NCI-H1048 (cell line): ENCODE measurements at regions not wholly inside any gene's neighbourhood (a gene's known extent, or its start where the extent isn't known, plus 50 kb on each side); places are given as distances from the start of the nearest gene placed in this dataset.

Experiments used
- DNase-seq: peaks from one replicate; lab custom pipeline; 2025; lab: John Stamatoyannopoulos, UW

DNA sequence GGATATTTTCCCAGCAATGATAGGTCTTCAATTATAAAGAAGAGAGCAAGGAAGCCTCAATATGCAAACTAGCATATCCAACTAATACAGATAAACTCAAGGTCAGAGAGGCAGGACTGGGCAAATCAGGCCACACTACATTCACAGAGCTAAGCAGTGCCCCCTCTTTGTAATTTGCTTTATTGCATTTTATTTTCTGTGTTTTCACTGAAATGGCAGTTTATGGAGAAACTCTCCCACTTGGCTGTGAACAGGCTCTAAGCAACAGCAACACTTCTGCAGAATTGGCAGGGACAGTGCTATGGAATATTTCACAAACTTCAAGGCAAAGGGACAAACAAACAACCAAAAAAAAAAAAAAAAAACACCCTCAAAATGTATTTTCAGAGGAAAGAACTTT lies 93.4 kb upstream of the SOD1 start:
- no peak for DNase-seq

DNA sequence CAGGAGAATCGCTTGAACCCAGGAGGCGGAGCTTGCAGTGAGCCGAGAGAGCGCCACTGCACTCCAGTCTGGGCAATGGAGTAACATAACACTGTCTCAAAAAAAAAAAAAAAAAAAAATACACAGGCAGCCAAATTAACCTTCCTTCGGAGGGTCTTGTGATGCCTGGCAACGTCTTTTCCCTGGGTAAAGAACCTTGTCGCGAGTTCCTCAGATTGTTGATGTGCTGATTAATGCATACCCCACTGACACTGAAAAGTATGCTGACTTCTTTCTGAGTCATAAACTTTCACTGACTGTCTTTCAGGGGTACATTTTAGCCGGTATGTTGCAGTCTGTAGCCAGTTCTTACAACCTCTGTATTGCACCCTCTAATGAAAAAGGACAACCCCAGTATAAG lies 95.1 kb upstream of the SOD1 start:
- no peak for DNase-seq

DNA sequence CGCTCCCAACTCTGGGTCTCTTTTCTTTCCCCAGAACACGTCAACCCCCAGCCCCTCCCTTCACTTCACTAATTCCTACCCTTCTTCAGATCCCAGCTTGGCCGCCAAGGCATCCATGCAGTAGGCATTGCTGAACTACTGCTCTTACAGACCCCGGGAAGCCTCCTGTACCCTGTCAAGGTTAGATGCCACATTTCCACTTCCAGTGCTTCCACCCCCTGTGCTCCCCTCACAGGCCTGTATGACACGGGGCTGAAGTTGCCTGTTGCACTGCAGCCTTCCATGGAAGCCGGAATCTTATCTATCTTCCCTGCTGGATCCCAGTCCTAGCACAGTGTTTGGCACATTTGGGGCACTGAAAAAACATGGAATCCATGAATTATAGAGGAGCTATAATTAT lies 99.0 kb upstream of the SOD1 start:
- DNase-seq: no peak

DNA sequence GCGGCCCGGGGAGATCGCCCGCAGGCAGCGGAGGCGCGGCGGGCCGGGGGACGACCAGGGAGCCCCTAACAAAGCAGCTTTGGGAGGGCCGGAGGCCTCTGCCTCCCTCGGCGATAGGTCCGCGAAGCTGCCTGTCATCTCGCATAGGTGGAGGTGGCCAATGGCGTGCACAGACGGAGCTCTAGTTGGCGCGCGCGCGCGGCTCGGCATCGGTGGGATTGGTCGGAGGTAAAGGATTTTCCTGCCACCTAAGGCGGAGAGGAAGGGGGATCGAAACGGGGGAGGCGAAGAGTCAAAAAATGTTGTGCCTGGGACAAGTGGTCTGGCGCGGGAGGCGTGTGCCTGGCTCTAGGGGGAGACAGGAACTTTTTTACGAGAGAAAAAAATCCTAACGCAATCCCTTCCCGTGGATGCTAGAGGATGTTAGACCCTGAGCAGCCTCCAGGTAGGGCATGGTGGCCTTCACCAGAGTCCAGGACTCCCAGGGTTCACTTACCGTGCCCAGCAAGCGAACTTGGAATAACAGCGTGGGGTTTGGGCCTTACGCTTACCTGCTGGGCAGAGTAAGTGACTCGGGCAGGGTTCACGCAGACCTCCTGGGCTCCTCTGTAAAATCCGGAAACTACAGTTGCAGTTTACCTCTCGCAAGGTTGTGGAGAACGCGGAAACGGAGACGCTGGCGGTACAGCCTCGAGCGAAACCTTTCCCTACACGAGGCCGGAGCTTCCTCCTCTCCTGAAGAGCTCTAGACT lies 99.9 kb upstream of the SOD1 start:
- peak; percentile 93 for DNase-seq

DNA sequence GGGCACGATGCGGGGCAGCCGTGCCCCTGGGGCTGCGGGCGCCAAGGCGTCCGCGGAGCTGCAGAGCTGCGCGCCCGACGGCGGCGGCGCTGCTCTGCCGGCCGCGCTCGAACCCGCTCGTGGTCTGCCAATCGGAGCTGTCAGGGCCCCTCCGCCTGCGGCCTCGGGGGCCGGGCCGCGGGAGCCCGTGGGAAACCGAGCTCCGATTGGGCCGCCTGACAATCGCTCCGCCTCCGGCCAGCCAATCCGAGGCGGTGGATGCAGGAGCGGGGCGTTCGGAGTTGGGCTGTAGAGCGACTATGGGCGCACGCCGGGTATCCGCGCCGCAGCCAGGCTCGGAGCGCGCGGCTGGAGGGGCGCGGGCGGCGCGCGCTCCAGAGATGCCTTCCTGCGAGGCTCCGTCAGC lies 100.5 kb upstream of the SOD1 start:
- peak; percentile 89 for DNase-seq

DNA sequence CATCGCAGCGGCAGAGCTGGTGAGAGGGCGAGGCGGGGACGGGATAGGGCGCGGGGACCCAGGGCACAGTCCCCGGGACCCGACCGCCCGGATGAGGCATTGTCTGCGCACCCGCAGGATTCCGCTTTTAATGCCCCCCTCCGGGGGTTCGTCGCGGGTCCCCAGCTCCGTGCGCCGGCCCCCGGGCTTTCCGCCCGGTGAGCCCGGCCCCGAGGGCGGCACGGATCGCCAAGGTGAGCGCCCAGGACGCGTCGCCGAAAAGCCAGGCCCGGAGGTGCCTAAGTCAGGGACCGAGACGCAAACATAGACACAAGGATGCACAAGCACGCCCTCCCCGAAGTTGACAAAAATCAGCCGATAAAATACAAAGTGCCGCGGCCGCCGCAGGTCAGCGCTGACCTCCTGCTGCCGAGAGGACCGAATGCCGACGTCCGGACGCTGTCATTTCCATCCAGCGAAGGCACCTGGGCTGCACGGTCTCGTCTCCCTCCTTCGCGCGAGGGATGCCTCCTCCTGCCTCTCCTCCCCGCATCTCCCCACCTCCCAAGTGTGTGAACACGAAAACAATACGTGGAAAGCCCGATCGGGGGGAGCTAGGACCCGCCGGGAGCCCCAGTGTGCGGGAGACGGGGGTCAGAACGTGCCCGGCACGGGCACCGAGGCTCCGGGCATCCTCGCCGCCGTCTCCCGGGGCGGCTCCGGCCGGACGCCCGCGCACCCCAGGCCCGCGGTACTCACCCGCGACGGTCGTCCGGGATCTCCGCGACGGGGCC lies 101.1 kb upstream of the SOD1 start:
- DNase-seq: no peak

DNA sequence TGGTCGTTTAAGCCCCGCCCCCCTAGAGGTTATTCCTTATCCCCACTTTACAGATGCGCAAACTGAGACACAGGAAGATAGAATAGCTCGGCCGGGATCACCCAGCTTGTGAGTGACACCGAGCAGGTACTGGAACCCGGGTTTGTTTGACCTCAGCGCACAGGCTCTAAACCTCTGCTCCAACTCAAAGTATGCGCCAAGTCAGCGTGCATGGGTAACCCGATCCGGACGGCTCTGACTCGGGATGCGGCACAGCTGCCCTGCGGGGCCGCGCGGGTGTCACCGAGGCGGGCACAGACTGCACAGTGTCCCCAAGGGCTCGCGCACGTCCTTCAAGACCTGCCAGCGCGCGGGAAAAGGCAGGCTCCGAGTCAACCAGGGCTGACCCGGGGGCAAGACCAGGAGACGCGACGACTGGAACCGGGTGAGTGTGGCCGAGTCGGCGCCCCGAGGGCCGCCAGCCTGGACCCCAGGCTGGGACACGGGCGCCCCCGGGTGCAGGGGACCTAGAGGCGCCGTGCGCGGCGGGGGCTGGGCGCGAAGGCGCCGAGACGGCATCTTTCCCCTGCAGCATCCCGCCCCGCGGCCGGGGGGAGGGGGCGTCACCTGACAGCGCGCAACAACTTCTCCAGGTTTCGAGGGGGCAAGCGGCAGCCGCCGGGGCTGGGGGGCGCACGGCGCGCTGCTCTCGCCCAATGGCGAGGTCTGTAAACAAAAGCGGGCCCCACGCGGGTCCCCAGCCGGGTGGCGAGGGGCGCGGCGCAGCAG lies 101.9 kb upstream of the SOD1 start:
- DNase-seq: no peak

DNA sequence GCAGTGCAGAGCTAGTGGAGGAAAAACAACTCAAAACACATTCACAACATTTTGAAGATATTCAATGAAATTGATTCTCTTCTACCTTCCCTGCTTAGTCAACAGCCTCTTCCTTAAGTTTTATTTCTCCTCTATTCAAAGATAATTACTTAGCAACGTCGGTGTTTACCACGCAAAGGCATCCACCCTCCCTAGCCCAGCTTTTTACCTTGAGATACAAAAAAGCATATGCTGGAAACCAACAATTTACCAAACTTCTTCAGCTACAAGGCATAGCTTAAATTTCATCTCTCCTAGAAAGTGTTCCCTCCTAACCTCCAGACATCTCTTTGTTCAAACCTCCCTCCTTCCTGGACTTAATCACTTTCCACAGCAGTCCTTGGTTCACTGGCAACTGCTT lies 102.8 kb upstream of the SOD1 start:
- no peak for DNase-seq

DNA sequence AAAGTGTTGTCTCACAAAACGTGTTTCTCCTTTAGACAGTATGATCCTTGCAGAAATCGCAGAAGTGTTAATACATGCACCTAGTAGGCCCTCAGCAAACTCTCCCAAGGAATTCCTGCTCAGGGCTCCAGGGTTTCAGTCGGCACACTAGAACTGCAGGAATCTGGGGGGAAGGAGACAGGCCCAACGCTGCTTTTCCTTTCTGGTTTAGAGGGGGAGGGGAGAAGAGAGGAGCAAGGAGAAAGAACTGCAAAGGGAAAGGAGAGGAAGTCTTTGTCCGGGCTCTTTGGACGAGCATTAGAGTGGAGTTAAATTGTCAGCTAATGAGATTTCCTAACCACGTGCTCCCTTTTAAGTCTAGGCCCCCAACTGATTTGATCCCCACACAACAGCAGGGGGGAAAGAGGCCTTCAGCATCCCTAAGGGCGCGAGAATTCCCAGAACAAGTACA lies 103.7 kb upstream of the SOD1 start:
- no peak for DNase-seq

DNA sequence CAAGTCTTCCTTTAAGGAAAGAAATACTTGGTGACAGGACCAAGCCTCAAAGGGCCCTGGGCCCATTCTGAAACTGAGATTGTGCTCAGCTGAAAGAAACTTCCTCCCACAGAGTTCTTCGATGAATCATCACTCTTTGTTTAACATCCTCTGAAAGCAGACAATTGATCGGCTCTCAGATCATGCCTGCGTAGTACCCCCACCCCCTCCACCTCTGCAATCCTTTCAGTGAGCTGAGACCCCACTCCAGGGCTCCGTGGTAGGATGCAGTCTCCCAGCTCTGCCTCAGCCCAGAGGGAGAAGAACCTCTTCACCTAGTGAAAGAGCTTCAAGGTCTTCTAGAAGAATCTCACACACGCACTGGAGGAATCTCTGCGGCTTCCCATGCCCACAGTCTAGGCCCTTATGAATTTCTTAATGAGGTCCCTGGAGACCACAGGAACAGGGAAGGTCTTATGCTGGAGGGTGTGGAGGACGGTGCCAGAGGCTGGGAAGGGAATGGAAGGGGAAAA lies 104.9 kb upstream of the SOD1 start:
- no peak for DNase-seq

DNA sequence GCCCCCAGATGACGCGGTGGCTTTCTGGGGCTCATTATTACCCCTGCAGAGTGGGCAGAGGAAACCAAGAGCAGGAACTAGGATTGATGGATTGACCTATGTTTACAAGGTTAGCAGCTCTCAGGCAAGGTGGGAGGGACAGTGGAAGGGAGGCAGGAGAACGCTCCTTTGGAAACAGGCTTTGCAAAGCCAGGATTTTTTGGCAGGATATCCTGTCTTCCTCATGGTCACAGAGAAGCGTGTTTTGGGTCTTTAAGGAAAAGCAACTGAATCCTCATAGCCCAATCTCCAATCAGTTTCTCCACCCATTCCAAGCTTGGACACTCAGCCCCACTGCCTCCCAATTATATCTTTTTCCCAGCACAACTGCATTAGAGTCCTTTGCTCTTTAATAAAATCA lies 105.6 kb upstream of the SOD1 start:
- no peak for DNase-seq

DNA sequence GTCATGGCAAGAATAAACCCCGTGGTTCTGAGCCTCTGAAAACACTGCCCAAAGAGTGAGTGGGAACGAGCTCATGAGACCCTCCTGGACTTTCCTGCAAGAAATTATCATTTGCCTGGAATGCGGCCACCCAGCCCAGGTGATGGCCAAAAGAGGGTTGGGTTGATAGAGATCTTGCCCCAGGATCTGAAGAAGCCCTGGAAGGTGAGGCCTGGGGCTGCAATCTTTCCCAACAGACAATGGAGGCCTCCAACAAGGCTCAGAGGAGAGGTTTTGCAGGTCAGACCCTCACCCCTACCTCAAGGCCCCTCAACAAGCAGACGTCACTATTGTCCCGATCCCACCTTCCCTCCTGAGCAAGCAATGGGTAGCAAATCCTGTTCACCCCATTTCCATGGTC lies 106.0 kb upstream of the SOD1 start:
- no peak for DNase-seq

DNA sequence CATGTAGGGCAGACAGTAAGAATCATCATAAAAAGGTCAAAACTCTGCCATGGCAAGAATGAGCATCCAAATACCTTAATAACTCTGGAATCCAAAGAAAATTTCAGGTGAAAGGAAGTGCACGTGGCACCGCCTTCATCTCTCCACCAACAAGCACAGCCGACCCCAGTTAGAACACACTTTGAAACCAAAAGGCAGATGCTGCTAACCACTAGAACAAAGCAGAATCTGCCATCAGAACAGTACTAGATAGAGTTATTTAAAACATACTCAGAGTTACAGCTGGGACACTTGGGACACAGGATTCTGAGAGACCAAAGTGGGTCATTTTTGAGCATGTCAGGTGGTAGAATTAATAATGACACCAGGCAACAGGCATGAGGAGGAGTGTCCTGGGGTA lies 106.7 kb upstream of the SOD1 start:
- DNase-seq: no peak

DNA sequence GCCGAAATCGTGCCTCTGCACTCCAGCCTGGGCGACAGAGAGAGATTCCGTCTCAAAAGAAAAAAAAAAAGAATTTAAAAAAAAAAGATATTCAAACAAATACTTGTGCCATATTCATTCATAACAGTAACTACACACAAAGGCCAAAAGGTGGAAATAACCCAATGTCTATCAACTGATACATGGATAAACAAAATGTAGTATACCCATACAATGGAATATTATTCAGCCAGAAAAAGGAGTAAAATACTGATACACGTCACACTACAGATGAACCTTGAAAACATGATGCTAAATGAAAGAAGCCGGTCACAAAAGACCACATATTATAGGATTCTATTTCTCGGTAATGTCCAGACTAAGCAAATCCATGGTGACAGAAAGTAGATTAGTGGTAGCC lies 109.4 kb upstream of the SOD1 start:
- DNase-seq: no peak

DNA sequence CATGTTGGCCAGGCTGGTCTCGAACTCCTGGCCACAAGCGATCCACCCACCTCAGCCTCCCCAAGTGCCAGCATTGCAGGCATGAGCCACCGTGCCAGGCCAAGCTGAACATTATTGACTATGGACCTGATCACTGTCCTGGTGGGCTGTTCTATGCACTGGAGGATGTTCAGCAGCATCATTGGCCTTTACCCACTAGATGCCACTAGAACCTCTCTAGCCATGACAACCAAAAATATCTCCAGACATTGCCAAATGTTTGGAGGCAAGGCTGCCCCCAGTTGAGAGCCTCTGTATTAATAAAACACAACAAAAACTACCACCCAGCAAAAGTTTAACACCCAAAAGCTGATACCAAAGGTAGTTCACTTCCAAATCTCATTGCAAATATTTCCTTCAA lies 110.8 kb upstream of the SOD1 start:
- no peak for DNase-seq

DNA sequence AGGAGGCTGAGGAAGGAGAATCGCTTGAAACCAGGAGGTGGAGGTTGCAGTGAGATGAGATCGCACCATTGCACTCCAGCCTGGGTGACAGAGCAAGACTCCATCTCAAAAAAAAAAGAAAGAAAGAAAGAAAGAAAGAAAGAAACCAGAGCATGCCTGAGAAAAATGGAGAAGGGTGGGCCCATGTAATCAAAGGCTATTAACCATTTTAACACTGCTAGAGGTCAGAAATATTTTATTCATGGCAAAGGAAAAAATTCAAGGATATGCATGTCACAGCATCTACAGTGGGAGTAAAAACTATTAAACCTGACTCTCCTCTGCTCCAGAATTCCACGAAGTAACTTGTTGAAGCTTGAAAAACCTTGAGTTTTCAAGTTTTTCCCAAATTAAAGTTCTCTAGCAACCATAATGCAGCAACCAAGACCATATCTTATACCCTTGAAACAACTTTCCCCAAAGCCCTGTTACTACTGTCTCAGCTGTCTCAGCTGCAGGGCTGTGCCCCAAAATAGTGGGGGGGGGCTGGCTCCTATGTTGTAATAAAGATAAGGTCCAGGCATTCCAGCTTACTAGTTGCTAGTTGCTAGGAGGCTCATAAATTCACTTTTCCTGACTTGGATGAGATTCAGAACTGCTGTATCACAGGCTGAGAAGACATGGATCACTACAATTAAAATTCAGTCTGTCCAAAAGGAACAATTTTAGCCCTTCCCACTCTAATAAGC lies 112.9 kb upstream of the SOD1 start:
- no peak for DNase-seq

DNA sequence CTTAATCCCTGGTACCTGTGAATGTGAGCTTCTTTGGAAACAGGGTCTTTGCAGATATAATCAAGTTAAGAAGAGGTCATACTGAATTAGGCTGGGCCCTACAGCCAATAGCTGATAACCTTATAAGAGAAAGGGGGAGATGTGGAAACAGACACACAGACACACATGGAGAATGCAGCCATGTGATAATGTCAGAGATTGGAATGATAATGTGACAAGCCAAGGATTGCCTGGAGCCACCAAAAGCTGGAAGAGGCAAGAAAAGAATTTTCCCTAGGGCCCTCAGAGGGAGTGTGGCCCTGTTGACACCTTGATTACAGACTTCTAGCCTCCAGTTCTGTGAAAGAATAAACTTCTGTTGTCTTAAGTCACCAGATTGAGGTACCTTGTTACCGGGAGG lies 114.5 kb upstream of the SOD1 start:
- DNase-seq: no peak

DNA sequence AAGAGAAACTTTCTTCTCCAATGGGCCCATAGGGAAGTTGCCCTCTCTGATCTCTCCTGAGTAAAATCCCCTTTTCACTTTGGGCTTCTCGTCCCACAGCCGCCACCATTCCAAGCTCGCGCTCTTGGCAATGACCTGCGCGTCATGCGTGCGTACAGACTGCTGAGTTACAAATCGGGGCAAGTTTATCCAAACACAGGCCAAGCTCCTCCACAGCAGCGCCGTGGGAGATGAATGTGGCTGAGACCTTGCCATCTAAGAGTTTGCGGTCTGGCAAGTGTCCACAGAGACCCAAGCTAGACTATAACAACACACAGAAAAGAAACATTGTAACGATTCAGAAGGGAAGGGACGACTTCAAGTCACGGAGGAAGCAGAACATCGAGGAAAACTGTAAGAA lies 116.3 kb upstream of the SOD1 start:
- no peak for DNase-seq

DNA sequence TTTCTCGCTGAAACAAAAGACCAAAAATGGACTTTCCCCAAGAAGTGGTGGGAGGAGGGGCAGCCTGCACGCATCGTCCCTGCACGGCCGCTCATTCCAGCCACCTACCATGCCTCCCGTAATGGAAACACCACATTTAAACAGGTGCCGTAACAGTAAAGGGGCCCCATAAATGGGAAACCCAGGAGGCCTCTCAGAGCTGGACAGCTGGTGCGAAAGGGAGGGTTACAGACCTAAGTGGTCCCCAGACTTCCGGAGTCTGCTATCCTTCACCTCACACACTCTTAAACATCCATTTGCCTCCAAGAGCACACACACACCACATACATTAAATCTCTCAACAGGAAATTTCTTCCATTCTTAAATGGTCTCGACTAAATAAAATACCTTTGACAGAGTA lies 120.7 kb upstream of the SOD1 start:
- DNase-seq: no peak

DNA sequence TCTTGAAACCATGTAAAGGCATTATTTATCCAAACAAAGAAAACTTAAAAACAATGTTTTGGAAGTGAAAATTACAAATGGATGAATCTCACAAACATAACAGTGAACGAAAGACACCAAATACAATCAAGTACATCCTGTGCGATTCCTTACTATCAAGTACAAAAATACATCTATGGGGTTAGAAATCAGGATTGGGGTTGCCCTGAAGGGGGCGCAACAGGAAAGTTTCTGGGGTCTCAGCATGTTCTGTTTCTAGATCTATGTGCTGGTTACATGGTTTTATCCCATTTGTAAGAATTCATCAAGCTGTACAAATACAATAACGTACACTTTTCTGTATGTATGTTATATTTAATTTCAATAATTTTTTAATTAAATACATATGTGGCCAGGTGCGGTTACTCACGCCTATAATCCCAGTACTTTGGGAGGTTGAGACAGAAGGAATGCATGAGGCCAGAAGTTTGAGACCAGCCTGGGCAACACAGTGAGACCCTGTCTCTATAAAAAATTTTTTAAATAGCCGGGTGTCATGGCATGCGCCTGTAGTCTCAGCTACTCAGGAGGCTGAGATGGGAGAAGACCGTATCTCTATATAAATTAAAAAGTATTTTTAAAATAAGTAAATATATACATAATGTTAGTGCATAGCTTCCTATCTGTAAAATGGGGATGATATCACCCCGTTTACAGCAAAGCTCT lies 121.5 kb upstream of the SOD1 start:
- no peak for DNase-seq

DNA sequence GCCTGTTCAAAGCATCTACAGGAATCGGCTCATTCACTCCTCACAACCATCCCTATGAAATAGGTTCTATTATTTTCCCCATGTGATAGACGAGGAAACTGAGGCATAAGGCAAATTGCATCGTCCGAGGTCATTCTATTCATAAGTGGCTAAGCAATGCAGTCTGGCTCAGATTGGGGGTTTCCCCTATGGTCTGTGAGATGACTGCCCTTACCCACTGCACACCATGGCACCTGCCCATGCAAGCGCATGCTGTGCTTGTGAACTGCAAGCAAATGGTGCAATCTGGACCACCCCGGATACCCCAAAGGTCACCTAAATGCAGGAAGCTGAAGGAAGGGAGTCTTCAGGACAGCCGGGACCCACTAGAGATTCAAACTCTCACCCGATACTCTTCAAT lies 123.4 kb upstream of the SOD1 start:
- DNase-seq: no peak
